ENCODE measurements at regions not wholly inside any gene's neighbourhood (a gene's known extent, or its start where the extent isn't known, plus 50 kb on each side); places are given as distances from the start of the nearest gene placed in this dataset.

DNA sequence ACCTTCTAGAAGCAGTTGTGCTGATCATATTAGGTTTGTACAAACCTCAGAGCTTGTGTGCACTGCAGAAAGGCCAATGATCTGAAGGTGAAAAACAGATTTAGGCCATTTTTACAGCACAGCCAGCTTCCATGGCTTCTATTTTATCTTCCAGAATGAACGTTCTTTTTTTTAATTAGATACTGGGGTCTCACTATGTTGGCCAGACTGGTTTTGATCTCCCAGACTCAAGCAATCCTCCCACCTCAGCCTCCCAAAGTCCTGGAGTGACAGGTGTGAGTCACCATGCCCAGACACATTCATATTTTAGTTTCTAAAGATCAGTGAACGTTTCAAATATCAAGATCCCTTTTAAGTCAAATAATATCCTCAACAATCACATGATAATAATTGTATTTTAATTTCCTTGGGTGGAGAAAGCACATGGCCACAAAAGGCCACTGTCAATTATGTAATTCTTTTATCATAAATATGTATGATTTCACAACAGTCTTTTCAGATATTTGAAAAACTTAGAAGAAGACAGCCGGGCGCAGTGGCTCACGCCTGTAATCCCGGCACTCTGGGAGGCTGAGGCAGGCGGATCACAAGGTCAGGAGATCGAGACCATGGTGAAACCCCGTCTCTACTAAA lies 326.7 kb upstream of the JARID2 start:
- DNase-seq (ENCODE audit: low read depth in 4 of 6, low spot score in 6 of 6), result no peak

DNA sequence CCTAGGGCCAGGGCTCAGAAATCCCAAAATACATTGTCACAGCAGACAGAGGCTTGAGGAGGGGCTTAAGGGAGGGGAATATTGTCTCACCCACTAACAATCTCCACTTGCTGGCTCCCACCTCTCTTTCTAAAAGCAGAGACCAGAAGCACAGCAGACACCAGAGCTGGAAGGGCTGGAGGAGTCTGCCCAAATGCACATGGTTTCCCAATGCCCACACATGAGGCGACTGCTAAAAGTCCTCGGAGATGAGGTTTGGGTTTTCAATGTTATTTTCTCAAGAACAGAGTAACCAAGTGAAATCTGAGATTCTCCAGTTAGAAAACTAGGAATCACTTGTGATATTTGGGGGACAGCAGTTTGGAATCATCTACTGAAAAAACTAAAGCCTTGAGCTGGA lies 325.6 kb upstream of the JARID2 start:
- H3K36me3 ChIP-seq (ENCODE audit: control insufficient read depth, insufficient read depth, low read length), result no peaks in the 10 kb centered on the region
- H3K4me1 ChIP-seq (ENCODE audit: control insufficient read depth, insufficient read depth, low read length), result peaks cover 23% of the 10 kb centered on the region
- no peaks in the 10 kb centered on the region for H3K9me3 ChIP-seq (ENCODE audit: control insufficient read depth, insufficient read depth, low read length)
- whole genome bisulfite sequencing (ENCODE audit: insufficient coverage), result 50% methylated on average over 1 of the region's 2 CpGs
- no peak overlapping the region for H3K27ac ChIP-seq (ENCODE audit: low read depth, low read length)
- no peak overlapping the region for H3K4me3 ChIP-seq (ENCODE audit: low read depth, low read length)
- no peak for DNase-seq (ENCODE audit: low read depth in 4 of 6, low spot score in 6 of 6)
- H3K27me3 ChIP-seq (ENCODE audit: control insufficient read depth, insufficient read depth, low read length), result peaks cover 16% of the 10 kb centered on the region

More for the DNA sequence above, 326.7 kb upstream of the JARID2 start:
- peaks cover 6% of the 10 kb centered on the region for H3K27me3 ChIP-seq (ENCODE audit: control insufficient read depth, insufficient read depth, low read length)
- no peak overlapping the region for H3K4me3 ChIP-seq (ENCODE audit: low read depth, low read length)
- no peaks in the 10 kb centered on the region for H3K9me3 ChIP-seq (ENCODE audit: control insufficient read depth, insufficient read depth, low read length)
- no peaks in the 10 kb centered on the region for H3K36me3 ChIP-seq (ENCODE audit: control insufficient read depth, insufficient read depth, low read length)
- peaks cover 17% of the 10 kb centered on the region for H3K4me1 ChIP-seq (ENCODE audit: control insufficient read depth, insufficient read depth, low read length)
- WGBS (ENCODE audit: insufficient coverage), result 90% methylated on average over 1 of the region's 9 CpGs
- no peak overlapping the region for H3K27ac ChIP-seq (ENCODE audit: low read depth, low read length)

DNA sequence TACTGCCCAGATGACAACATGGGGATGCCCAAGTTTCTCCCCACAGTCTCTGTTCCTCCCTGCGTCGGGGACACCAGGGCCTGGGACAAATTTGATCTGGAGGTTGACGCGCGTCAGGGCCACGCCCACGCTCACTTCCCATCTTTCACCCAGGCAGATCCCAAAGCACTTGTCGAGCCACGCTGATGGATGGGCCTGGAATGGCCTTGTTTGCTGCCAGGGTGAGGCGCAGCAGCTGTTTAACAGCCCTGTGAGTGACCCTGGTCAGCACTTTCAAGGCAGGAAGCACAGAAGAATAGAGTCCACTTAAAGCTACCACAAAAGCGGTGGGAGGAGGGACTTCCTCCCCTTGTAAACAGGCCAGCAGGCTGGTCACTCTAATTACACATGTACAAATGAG lies 324.7 kb upstream of the JARID2 start:
- no peaks in the 10 kb centered on the region for H3K9me3 ChIP-seq (ENCODE audit: control insufficient read depth, insufficient read depth, low read length)
- peak in 3 of 6 donors; percentile 31 to 79 (median 61) for DNase-seq (ENCODE audit: low read depth in 4 of 6, low spot score in 6 of 6)
- H3K36me3 ChIP-seq (ENCODE audit: control insufficient read depth, insufficient read depth, low read length), result no peaks in the 10 kb centered on the region
- H3K4me3 ChIP-seq (ENCODE audit: low read depth, low read length), result no peak overlapping the region
- H3K27ac ChIP-seq (ENCODE audit: low read depth, low read length), result peak overlapping the region; percentile 25
- H3K4me1 ChIP-seq (ENCODE audit: control insufficient read depth, insufficient read depth, low read length), result peaks cover 23% of the 10 kb centered on the region
- peaks cover 16% of the 10 kb centered on the region for H3K27me3 ChIP-seq (ENCODE audit: control insufficient read depth, insufficient read depth, low read length)
- 8% methylated on average over 10 of the region's 11 CpGs for WGBS (ENCODE audit: insufficient coverage)

DNA sequence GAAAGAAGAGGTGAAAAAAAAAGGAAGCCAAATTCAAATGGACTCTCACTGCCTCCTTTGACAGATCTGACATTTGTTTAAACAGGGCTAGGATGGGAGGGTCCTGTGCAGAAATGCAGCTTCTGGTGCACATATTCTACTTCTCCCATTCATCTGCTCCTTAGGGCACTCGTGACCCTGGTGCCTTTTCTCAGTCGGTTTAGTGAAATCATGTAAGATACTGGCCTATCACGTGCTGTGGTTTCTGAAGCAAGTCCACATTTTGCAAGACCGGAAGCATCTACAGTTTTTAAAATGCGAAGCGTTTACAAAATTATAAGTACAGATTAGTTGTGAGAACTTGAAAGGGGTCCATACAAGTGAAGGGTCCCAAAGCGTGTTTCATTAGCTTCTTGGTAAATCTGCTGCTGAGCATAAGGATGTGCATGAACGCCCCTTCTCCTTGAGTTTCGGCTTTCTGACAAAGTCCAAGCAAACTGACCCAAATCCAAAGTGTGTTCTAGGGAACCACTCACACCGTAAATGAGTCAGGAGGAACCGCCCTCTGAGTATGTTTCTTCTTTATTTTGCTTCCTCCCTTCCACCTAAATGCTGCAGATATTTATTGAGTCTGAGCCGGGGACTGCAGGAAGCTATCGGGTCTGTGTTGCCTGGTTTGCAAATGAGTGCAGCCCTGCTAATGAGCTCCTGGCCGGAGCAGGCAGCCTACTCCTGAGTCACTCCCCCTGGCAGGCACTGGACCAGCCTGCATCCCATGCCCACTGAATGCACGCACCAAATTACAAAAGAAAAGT lies 323.8 kb upstream of the JARID2 start:
- Histone ChIP-seq H3K4me1 (ENCODE audit: control insufficient read depth, insufficient read depth, low read length) (peaks cover 23% of the 10 kb centered on the region), H3K36me3 (ENCODE audit: control insufficient read depth, insufficient read depth, low read length) (no peaks in the 10 kb centered on the region), H3K27me3 (ENCODE audit: control insufficient read depth, insufficient read depth, low read length) (peaks cover 16% of the 10 kb centered on the region), H3K9me3 (ENCODE audit: control insufficient read depth, insufficient read depth, low read length) (no peaks in the 10 kb centered on the region), H3K4me3 (ENCODE audit: low read depth, low read length) (no peak overlapping the region), H3K27ac (ENCODE audit: low read depth, low read length) (peak overlapping the region; percentile 25)
- DNase-seq (ENCODE audit: low read depth in 4 of 6, low spot score in 6 of 6), result peak in 2 of 6 donors; percentile 38 to 39
- WGBS (ENCODE audit: insufficient coverage), result 67% methylated on average over 11 of the region's 15 CpGs

DNA sequence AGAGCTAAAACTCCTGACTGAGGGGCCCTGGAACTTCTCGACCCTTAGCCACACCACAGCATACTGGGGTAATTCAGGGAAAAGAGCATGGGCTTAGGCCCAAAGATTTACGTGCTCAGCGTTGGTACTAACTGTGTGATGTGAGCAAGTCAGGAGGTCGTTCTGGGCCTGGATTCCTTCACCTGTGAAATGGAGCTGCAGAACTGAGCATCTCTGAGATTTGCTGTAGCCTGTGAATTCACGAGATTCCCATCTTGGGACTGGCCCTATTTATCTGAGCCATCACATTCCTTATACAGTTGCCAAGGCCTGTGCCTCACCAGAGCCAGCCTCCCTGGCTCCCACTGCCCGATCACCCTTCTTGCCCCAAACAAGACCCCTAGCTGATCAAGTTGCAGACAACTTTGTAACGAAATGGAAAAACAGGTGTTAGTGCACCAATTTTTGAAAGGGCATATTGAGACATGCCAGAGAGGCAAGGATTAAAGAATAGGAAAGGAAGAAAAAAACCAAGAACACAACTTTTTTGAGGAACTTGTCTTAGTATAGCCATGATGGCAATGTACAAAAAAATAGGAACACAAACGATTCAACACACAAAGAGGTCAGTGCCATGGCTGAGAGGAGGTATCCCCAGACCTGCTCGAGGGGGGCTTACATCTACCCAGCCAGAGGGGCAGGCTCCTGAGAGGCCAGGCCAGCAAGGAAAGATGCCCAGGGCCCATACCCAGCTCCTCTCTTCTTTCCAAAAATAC lies 323.0 kb upstream of the JARID2 start:
- 69% methylated on average over 6 of the region's 9 CpGs for WGBS (ENCODE audit: insufficient coverage)
- H3K4me1 ChIP-seq (ENCODE audit: control insufficient read depth, insufficient read depth, low read length), result peaks cover 23% of the 10 kb centered on the region
- H3K9me3 ChIP-seq (ENCODE audit: control insufficient read depth, insufficient read depth, low read length), result no peaks in the 10 kb centered on the region
- no peaks in the 10 kb centered on the region for H3K36me3 ChIP-seq (ENCODE audit: control insufficient read depth, insufficient read depth, low read length)
- peaks cover 16% of the 10 kb centered on the region for H3K27me3 ChIP-seq (ENCODE audit: control insufficient read depth, insufficient read depth, low read length)
- no peak overlapping the region for H3K27ac ChIP-seq (ENCODE audit: low read depth, low read length)
- H3K4me3 ChIP-seq (ENCODE audit: low read depth, low read length), result no peak overlapping the region
- no peak for DNase-seq (ENCODE audit: low read depth in 4 of 6, low spot score in 6 of 6)

DNA sequence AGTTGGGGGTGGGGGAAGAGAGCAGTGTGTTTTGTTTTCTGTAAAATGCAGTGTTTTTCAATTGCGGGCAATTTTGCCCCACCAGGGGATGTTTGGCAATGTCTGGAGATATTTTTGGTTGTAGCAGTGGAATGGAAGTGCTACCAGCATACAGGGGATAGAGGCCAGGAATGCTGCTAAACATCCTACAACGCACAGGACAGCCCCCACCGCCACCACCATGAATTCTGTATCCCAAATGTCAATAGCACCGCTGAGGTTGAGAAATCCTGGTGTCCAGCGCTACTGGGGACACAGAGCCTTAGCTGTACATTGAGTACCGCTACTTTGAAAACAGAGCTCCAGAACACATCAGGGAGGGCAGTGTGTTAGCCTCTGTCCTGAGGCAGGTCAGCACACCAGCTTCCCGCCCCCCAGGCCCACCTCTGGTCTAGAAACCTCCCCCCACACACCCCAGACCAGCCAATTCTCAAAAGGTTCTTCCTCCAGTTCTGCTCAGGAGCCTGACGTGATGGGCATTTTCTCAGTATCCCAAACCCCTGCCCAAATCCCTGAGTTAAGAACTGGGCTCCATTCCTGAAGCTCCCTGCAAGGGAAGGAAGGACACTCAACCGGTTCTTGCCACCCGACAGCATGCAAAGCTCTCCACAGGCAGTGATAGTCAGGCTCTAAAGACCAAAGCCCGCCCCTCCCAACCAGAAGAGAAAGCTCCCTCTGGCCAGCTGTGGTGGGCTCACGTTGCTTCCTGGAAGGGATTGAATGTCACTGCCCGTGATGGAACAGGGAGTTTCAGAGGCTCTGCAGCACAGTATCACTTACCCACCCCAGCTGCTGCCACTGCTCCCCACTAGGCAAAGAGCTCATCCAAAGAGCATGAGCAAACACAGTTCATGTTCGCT lies 321.5 kb upstream of the JARID2 start:
- no peaks in the 10 kb centered on the region for H3K36me3 ChIP-seq (ENCODE audit: control insufficient read depth, insufficient read depth, low read length)
- no peak overlapping the region for H3K27ac ChIP-seq (ENCODE audit: low read depth, low read length)
- H3K4me3 ChIP-seq (ENCODE audit: low read depth, low read length), result no peak overlapping the region
- peaks cover 23% of the 10 kb centered on the region for H3K4me1 ChIP-seq (ENCODE audit: control insufficient read depth, insufficient read depth, low read length)
- DNase-seq (ENCODE audit: low read depth in 4 of 6, low spot score in 6 of 6), result peak in 1 of 6 donors; percentile 23
- 66% methylated on average over 14 of the region's 14 CpGs for WGBS (ENCODE audit: insufficient coverage)
- H3K9me3 ChIP-seq (ENCODE audit: control insufficient read depth, insufficient read depth, low read length), result no peaks in the 10 kb centered on the region
- peaks cover 12% of the 10 kb centered on the region for H3K27me3 ChIP-seq (ENCODE audit: control insufficient read depth, insufficient read depth, low read length)

DNA sequence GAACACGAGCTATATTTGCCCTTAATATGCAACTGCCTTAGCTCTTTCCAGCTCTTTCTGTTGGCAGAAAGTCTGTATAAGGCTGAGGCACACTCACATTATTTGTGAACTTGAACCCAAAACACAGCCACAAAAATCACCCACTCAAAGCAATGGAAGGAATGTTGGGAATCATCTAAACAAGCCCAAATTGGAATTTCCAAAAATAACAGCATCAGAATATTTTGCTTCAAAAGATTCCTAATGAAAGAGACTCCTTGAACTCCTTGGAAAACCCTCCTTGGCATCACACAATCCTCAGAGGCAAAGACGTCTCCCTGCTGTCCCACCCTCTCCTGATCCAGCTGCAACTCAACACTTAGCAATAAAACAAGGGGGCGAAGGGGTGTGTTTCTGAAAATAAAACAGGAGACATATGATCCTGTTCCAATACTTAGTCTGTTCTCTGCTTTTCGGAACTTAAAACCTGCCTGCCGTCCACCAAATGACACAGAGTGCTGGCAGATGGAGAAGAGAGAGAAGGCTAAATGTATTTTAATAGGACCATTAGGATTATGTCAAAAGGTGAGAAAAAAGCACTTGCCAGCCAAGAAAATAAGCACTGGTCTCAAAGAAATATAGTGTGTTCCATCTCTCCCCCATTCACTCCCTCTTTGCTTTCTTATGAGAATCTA lies 320.7 kb upstream of the JARID2 start:
- H3K27me3 ChIP-seq (ENCODE audit: control insufficient read depth, insufficient read depth, low read length), result peaks cover 13% of the 10 kb centered on the region
- DNase-seq (ENCODE audit: low read depth in 4 of 6, low spot score in 6 of 6), result no peak
- 85% methylated on average over 2 of the region's 5 CpGs for WGBS (ENCODE audit: insufficient coverage)
- no peaks in the 10 kb centered on the region for H3K36me3 ChIP-seq (ENCODE audit: control insufficient read depth, insufficient read depth, low read length)
- H3K4me3 ChIP-seq (ENCODE audit: low read depth, low read length), result no peak overlapping the region
- no peaks in the 10 kb centered on the region for H3K9me3 ChIP-seq (ENCODE audit: control insufficient read depth, insufficient read depth, low read length)
- H3K4me1 ChIP-seq (ENCODE audit: control insufficient read depth, insufficient read depth, low read length), result peaks cover 23% of the 10 kb centered on the region
- no peak overlapping the region for H3K27ac ChIP-seq (ENCODE audit: low read depth, low read length)

DNA sequence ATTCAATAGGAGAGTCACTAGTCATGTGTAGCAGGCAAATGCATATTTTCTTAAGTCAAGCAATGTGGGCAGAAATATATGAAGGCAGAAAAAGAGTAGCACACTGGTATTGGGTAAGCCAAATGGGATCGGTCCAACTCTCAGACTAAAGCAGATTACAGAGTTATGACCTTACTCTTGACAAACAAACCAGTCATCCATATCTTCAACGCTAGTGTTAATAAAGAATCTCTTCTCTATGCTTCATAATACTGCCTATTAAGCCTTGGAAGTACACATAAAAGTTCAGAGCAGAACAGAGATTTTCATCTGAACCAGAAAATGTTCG lies 320.2 kb upstream of the JARID2 start:
- DNase-seq (ENCODE audit: low read depth in 4 of 6, low spot score in 6 of 6), result no peak
- Histone ChIP-seq H3K27me3 (ENCODE audit: control insufficient read depth, insufficient read depth, low read length) (peaks cover 14% of the 10 kb centered on the region), H3K4me1 (ENCODE audit: control insufficient read depth, insufficient read depth, low read length) (peaks cover 21% of the 10 kb centered on the region), H3K36me3 (ENCODE audit: control insufficient read depth, insufficient read depth, low read length) (no peaks in the 10 kb centered on the region), H3K9me3 (ENCODE audit: control insufficient read depth, insufficient read depth, low read length) (no peaks in the 10 kb centered on the region), H3K4me3 (ENCODE audit: low read depth, low read length) (no peak overlapping the region), H3K27ac (ENCODE audit: low read depth, low read length) (no peak overlapping the region)
- 100% methylated on average over 1 of the region's 3 CpGs for whole genome bisulfite sequencing (ENCODE audit: insufficient coverage)

DNA sequence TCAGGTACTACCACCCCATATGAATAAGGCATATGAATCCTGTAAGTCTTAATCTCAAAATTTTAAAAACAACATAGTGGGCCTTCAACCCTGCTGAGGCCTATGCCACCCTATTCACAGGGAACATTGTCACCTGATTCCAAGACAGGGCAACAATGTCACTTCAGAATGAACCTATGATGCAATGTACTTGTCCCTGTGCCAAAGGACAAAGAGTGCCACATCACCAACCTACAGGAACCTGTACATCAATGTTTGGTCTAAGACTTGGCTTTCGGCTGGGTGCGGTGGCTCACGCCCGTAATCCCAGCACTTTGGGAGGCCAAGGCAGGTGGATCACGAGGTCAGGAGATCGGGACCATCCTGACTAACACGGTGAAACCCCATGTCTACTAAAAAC lies 318.5 kb upstream of the JARID2 start:
- H3K36me3 ChIP-seq (ENCODE audit: control insufficient read depth, insufficient read depth, low read length), result no peaks in the 10 kb centered on the region
- H3K27me3 ChIP-seq (ENCODE audit: control insufficient read depth, insufficient read depth, low read length), result peaks cover 14% of the 10 kb centered on the region
- DNase-seq (ENCODE audit: low read depth in 4 of 6, low spot score in 6 of 6), result no peak
- no peaks in the 10 kb centered on the region for H3K9me3 ChIP-seq (ENCODE audit: control insufficient read depth, insufficient read depth, low read length)
- H3K4me1 ChIP-seq (ENCODE audit: control insufficient read depth, insufficient read depth, low read length), result peaks cover 10% of the 10 kb centered on the region
- H3K27ac ChIP-seq (ENCODE audit: low read depth, low read length), result no peak overlapping the region
- 92% methylated on average over 5 of the region's 7 CpGs for WGBS (ENCODE audit: insufficient coverage)
- no peak overlapping the region for H3K4me3 ChIP-seq (ENCODE audit: low read depth, low read length)
